NCI-H748 (cell line): ENCODE measurements at regions not wholly inside any gene's neighbourhood (a gene's known extent, or its start where the extent isn't known, plus 50 kb on each side); places are given as distances from the start of the nearest gene placed in this dataset.
"Not testable (repeated sequence)": the region's sequence is repeated elsewhere in the genome, so short reads cannot be mapped to it uniquely, and the experiment has no call there.

ENCODE experiments used
- DNase-seq: peaks from one replicate; lab custom pipeline; 2025; ENCODE audit not compliant: unreplicated experiment; lab: John Stamatoyannopoulos, UW

DNA sequence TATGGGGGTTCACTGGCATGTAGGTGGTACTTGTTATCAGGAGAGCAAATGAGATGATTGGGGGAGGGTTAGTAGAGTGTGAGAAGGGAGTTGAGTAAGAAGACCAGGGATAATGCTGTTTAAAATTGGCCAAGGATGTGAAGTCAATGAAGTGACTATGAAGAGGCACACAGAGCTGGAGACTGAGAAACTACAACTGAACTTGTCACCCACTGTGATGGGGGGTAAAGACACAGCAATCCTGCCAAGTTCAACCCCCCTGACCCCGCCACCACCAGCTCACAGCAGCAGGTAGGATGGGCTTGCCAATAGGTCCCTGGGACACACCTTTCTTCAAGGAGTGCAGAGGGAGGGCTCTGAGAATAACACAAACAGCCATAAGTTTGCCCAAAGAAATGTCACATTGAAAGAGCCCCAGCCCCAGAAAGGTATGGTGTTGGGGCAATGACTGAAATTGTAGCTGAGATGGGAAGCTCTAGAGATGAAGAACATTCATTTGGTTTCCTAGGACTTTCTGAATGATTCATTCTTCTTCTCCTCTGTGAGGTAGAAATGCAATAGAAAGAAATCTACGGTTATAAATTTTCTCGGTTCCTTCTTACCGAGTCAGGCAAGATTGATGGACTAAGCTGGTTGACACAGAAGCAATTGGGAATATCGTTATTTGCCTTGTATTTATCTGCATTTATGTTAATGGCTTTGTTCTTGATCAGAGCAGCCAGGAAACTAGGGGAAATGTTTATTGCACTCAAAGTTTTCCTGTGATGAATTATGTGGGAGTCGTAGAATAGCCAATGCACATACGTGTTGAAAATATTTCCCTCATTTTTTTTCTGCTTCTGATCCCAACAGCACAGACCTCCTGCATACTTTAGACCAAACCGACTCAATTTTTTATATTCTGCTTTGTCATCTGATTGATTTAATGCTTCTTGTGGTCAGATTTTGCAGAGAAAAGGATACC is 595.2 kb upstream of the CDH11 start:
- DNase-seq, result no peak

DNA sequence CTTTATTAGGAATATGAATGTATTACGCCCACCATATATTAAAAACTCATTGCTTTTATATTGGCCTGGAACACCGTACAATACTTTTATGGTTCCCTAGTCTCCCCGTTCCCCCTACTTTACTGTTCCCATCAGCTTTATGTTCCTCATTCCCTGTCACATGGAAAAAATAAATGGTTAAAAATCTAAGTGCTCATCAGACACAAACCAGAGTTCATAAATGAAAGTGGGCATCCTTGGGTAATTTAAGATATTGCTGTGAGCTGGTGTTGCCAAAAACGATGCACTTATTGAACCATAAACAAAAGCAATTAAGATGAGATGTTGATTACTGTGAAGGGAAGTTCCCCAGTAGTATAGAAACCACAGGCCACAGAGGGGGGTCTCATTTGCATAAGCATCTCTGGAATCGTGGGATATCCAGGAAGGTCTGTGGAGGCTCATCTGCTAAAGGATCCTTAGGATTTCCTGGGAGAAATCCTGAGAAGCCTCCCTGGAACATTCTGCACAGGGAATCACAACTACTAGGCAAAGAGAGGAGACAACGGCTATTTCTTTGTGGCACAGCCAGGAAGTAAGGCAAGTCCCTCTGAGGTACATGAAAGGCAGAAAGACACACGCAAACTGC is 591.4 kb upstream of the CDH11 start:
- no peak for DNase-seq

DNA sequence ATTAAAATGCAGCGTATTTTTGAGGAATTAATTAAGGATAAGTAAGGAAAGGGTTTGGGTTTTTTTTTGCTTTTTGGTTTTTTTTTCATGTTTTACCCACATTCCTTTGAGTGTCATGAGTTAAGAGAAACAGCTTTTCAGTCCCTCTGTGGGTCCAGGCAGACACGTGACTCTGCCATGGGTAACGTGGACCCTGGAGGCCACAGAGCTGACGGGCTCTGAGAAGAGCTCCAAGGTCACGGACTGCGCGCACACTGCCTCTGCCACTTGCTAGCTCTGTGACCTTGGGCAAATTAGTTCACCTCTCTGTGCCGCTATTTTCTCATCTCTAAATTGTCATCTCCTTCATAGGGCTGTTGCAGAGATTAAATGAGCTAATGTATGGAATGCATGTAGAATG is 588.2 kb upstream of the CDH11 start:
- DNase-seq, result no peak

DNA sequence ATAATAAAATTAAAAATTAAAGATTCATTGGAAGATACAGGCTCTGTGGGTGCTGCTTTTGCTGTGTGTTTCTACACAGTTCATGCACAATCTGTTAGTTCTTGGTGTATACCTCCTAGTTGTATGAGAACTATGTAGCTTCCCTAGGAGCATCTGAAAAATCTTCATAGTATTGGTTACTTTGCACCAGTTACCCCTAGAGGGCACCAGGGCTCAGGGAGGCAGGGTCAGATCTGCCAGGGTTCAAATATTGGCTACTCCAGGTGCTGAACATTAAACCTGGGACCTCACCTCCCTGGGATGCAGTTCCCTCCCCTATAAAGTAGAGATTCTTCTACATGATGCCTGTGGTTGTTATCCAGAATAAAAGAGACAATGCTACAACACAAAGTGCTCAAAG is 583.0 kb upstream of the CDH11 start:
- no peak for DNase-seq

DNA sequence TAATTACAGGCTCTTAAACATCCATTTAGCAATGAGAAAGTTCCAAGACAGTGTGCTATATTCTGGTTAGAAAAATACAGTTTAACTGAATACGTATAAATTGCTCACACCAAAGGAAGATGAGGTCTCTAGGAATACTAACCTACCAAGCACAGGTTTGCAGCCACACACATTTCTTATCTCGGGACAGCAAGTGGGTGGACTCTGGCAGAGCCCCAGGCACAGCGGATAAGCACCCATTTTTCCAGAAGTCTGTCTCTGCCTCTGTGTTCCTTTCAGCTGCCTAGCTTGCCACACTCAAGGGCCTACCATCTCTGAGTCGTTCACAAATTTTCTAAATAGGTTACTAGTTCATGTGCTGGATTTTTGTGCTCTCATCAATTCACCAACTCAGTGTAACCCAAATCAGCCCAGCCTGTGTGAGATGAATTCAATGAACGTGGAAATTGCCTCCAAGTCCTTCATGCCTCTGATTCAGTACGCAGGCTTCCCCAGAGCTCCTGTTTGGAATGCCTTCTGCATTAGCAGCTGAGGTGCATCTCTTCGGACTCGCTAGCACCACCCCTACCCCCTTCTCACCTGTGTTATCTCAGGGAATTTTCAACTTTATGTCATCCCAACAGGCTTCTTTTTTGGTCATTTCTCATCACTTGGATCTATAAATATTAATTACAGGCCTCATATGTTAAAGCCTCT is 581.0 kb upstream of the CDH11 start:
- DNase-seq, result no peak

DNA sequence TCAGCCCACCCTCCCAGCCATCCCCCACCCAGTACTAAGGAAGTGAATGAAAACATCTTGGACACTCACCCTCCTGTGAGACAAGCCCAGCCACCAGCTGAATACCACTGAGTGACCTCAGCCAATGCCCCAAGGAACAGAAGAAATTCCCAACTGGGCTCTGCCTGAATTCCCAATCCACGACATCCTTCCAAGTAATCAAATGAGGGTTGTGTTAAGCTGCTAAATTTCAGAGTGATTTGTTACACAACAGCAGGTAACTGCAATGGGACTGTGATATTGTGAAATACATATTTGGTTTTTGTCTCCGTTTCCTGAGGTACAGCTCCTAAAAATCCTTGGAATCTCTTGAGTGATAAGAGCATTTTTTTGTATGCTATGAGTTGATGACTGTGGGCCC is 578.7 kb upstream of the CDH11 start:
- DNase-seq, result no peak

DNA sequence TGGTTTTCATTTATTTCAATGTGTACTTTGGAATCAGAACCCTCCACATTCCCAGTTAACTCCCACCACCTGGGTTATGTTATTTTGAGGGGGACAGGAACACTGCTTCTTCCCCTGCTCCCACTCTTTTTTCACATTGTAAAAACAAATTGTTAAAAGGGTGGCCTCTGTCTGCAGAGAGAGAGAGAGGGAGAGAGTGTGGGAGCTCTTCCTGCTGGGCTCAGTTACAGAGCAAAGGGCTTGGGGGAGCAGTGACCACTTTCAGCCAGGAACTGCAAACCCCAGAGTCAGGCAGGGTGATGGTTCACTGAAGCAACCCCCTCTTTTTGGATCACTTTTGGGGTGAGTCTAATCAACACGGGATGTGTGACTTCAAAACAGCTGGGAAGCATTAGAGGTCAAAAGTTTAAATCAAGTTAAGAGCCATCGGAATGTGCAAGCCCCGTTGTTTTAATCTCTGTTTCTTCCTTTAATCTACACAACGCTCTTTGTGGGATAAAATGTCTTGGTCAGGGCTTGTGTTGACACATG is 577.0 kb upstream of the CDH11 start:
- no peak for DNase-seq

DNA sequence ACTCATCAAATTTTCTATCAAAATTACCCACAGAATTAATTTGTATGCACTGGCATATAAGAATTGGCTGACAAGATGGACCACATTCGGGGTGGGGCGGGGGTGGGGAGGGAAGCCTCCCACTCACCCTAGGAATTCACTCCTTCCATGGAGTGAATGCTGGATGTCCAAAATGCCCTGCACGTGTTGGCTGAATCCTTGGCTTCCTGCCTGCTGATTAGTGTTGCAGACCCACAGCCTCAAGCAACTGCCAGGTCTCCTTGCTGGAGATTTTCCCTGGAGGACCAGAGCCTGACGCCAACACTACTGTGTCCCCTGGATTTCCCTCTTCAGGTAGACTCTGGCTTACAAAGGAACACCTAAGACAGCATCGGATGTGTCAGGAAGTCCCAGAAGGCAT is 575.7 kb upstream of the CDH11 start:
- no peak for DNase-seq

DNA sequence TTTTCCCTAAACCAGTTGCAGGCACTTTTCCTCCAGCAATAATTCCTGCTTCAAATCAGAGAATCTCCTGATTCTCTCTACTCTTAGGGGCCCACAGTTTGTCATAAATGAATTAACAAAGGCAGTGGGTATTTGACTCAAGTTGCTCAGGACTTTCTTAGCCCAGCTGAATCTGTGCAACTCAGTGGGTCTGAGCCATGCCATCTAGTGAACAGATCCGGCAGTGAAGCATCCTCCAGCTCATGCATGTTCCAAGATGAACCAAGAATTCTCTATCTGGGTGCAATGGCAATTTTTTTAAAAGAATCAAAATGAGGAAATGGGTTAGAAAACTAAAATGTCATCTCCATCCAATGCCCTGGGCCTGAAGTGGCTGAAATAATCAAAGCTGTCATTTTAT is 575.2 kb upstream of the CDH11 start:
- DNase-seq, result no peak

DNA sequence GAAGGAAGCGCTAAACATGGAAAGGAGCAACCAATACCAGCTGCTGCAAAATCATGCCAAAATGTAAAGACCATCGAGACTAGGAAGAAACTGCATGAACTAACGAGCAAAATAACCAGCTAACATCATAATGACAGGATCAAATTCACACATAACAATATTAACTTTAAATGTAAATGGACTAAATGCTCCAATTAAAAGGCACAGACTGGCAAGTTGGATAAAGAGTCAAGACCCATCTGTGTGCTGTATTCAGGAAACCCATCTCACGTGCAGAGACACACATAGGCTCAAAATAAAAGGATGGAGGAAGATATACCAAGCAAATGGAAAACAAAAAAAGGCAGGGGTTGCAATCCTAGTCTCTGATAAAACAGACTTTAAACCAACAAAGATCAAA is 570.0 kb upstream of the CDH11 start:
- not testable (repeated sequence) for DNase-seq

DNA sequence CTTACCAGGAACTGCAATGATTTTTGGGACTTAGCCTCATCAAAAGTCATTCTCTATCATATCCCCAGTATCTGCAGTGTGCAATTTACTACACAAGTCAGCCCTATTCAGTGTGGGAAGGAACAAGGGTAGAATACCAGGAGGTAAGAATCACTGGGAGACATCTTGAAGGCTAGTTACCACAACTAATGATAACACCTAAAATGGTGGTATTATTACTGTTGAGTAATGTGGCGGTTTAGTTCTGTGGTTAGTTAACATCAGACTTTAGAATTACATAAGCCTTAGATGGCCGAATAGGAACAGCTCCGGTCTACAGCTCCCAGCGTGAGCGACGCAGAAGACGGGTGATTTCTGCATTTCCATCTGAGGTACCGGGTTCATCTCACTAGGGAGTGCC is 567.9 kb upstream of the CDH11 start:
- DNase-seq, result no peak

DNA sequence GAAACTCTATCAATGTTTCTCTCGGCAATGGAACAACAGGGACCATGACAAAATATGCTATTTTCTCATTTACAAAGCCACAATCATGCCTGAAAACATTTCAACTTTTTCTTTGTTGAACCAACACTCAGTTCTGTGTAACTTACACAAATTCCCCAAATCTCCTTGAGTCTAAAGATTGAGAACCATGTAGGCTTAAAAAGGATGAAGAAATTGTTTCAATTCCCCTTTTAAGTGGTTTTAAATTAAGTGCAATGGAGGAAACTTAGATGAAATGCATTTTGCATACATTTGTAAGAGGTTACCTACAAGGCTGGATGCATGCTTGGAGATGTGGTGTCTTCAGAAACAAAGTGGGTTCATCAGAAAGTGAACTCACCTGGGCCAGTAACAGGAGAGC is 566.4 kb upstream of the CDH11 start:
- no peak for DNase-seq

DNA sequence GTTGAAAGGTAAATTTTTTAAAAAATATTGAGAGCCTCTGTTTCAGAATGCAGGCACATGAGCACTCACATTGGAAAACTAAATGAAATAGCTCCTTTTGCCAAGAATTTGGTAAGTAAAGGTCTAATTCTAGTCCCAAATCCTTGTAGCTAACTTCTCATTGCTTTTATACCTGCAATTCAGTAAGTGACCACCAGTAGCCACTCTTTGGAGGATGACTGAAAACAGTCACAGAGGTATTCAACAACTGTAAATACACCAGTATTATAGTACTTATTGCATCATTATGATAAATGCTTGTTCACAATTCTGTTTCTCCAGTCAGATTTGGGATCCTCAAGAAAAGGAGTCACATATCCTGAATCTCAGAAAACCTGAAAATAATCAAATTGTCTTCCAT is 562.4 kb upstream of the CDH11 start:
- DNase-seq, result no peak

DNA sequence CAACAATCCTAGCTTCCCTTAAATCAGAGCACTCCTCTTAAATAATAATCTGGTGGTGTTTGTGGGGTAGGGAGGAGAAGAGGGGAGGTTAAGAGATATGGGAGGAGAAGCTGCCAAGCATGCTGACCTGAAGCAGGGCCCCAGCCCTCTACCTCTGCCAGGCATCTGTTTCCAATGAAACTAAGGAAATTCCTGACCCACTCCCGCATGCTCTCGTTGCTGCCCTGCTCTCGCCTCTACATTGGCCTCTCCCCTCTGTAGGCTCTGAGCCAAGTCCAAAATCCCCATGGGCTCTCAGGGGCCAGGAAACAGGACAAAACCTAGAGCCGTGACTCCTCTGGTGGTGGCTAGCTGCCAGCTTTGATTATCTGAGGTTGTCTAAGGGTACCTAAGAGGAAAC is 559.5 kb upstream of the CDH11 start:
- DNase-seq, result no peak

DNA sequence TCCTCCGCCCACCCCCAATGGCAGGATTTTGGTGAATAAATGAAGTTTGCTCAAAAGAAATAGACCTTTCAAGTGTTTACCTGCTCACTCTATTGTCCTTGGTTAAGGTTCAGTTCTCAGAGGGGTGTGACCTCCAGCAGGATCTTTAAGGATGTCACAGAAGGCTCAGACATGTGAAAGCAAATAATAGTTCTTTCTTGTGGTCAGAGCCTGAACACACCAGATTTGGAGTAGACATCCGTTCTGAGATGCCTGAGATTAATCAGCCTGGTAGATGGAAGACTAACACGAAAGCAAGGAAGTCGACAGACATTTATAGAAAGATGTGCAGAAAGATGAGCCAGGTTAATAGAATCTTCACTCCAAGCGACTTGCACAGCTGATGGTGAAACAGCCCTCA is 557.9 kb upstream of the CDH11 start:
- DNase-seq, result no peak

DNA sequence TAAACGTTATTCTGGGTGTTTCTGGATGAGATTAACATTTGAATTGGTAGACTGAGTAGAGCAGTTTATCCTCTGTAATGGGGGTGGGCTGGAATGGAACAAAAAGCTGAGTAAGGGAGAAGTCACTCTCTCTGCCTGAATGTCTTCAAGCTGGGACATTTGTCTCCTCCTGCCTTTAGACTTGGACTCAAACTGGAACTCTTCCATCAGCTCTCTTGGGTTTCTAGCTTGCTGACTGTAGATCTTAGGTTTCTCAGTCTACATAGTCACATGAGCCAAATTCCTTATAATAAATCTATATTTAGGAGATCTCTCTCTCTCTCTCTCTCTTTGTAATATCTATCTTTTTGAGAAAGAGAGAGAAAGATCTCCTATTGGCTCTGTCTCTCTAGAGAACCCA is 553.3 kb upstream of the CDH11 start:
- DNase-seq, result no peak

DNA sequence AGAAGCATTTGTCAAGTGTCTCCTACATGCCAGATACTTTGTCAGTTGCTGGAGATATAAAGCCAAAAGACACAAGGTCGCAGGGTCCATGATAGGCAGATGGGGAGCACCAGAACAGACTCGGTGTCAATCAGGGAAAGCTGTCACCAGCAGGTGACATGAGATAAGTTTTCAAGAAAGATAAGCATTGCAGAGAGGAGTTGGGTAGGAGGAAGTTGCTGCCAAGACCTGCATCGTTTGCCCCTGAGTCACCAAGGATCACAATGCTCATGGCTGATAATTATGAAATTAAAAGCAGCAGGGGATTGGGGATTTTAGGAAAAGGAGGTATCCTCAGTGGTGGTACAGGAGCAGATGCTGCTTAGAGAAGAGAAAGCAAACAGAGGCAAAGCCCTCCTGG is 551.1 kb upstream of the CDH11 start:
- no peak for DNase-seq

DNA sequence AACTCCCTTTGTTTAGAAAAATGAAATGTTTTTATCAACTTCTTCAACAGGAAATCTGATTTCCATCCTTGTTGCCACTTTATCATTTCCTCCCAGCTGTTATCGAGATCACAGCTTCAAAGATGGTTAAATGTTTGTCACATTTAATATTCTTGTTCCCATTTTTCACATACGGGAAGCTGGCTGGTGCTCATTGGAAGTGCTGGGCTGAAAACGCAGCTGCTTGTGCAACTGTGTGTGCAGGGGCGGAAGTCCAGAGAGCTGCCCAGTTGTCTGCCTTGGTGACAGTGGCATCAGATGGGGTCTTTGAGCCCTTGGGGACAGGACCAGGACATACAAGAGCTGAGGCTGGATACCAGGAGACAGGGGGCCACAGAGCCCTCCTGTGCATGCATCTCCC is 549.2 kb upstream of the CDH11 start:
- DNase-seq, result no peak

DNA sequence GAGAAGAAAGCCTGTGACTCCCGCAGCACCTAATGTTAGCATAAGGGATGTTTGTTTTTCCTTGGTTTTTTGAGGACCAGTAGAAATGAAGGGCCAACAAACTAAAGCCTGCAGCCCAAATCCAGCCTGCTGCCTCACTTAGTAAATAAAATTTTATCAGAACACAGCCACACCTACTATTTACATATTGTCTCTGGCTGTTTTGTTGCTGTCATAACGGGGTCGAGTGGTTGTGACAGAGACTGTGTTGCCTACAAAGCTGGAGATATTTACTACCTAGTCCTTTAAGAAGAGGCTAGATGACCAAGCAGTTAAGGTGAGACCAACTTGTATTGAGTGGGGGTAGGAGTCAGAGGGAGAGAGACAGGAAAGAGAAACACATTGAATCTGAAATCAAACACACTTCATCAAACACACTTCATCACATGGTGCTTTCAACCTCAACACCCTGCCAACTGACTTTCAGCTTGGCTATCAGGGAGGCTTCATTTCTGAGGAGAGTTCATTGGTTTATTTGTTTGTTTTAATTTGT is 546.3 kb upstream of the CDH11 start:
- DNase-seq, result no peak

DNA sequence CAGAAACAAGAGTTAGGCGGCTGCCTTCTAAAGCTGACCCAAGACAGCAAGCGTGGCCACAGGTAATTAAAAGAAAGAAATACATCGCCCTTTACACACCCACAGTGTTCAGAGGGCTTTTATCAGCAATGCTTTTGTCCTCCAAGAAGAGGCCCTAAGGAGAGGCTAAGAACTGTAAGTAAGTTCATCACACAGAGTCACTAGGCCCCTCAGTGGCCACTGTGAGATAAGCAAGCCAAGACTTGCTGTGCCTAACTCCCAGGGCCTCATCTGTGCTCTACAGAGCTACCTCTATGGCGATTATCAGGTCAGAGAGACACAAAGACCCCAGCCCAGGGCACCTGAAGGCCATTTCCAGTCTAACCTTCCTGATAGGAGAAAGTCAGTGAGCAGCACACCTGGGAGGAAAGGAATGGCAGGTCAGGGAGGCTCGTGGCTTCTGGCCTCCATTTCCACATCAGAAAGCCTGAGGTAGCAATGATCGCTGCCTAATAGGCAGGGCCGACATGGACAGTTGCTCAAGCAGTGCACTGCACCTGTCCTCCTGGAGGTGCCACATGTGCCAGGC is 545.2 kb upstream of the CDH11 start:
- no peak for DNase-seq
